Keratinocyte (primary cell): ENCODE measurements at regions not wholly inside any gene's neighbourhood (a gene's known extent, or its start where the extent isn't known, plus 50 kb on each side); places are given as distances from the start of the nearest gene placed in this dataset.

Source experiments
- DNase-seq: peaks from one replicate; pipeline ENCODE4 v3.0.0-alpha.2; 2011; ENCODE audit warnings: low read depth, missing footprints, low spot score
- FAIRE-seq: peaks from 2 replicates; lab custom pipeline; 2011; peaks lifted over from hg19 to GRCh38; lab: Jason Lieb, UNC
- H2AFZ ChIP-seq: 2 replicates; pipeline ENCODE4 v1.6.0; 2012; ENCODE audit warnings: low read length, control low read depth, inconsistent platforms; ENCODE audit not compliant: control insufficient read depth
- H3K27ac ChIP-seq: 2 replicates; pipeline ENCODE4 v1.5.1; 2011; ENCODE audit warnings: low read length; ENCODE audit not compliant: control insufficient read depth, insufficient read depth
- H3K27me3 ChIP-seq: 3 replicates; pipeline ENCODE4 v1.6.0; 2011; ENCODE audit warnings: low read length; ENCODE audit not compliant: control insufficient read depth, insufficient read depth; ENCODE audit errors: extremely low read depth
- H3K36me3 ChIP-seq, 2 experiments: 2 replicates in 1 of 2; 3 replicates in 1 of 2; pipeline ENCODE4 v1.5.1; 2011; ENCODE audit warnings: low read length in 2 of 2, mild to moderate bottlenecking in 1 of 2; ENCODE audit not compliant: control insufficient read depth in 2 of 2, insufficient read depth in 2 of 2; ENCODE audit errors: extremely low read depth in 1 of 2
- H3K4me1 ChIP-seq: 3 replicates; pipeline ENCODE4 v1.5.1; 2011; ENCODE audit warnings: low read length; ENCODE audit not compliant: control insufficient read depth, insufficient read depth; ENCODE audit errors: extremely low read depth
- H3K4me2 ChIP-seq: 3 replicates; pipeline ENCODE4 v1.6.0; 2011; ENCODE audit warnings: low read depth, low read length; ENCODE audit not compliant: control insufficient read depth, insufficient read depth; ENCODE audit errors: extremely low read depth
- H3K4me3 ChIP-seq, 3 experiments: fragments of 200-600 bp in 1 of 3; sonication (generic) in 1 of 3; 2 replicates in 2 of 3; 3 replicates in 1 of 3; pipeline ENCODE4 v1.5.1; 2011 to 2016; ENCODE audit warnings: low read length in 3 of 3, mild to moderate bottlenecking in 3 of 3, control low read depth in 2 of 3, inconsistent platforms in 1 of 3, low read depth in 1 of 3, mixed read lengths in 1 of 3, mixed run types in 1 of 3, moderate library complexity in 1 of 3; ENCODE audit not compliant: control insufficient read depth in 2 of 3, insufficient read depth in 2 of 3; ENCODE audit errors: extremely low read depth in 1 of 3
- H3K79me2 ChIP-seq: 2 replicates; pipeline ENCODE4 v1.6.0; 2012; ENCODE audit warnings: low read length; ENCODE audit not compliant: control insufficient read depth, insufficient read depth
- H3K9ac ChIP-seq: 3 replicates; pipeline ENCODE4 v1.6.0; 2011; ENCODE audit warnings: low read length; ENCODE audit not compliant: control insufficient read depth, insufficient read depth; ENCODE audit errors: extremely low read depth
- H3K9me1 ChIP-seq: 3 replicates; pipeline ENCODE4 v1.6.0; 2011; ENCODE audit warnings: low read length; ENCODE audit not compliant: control insufficient read depth, insufficient read depth; ENCODE audit errors: extremely low read depth
- H3K9me3 ChIP-seq: 2 replicates; pipeline ENCODE4 v1.5.1; 2012; ENCODE audit warnings: low read depth, low read length; ENCODE audit not compliant: control insufficient read depth
- H4K20me1 ChIP-seq: 3 replicates; pipeline ENCODE4 v1.6.0; 2011; ENCODE audit warnings: low read length; ENCODE audit not compliant: control insufficient read depth, insufficient read depth; ENCODE audit errors: extremely low read depth
- CTCF ChIP-seq, 3 experiments: IDR thresholded peaks in 1 of 3; conservative IDR thresholded peaks in 1 of 3; optimal IDR thresholded peaks in 1 of 3; 2 replicates in 2 of 3; 3 replicates in 1 of 3; pipeline versions ENCODE3 to v1.5.1; 2011; ENCODE audit warnings: low read length in 3 of 3, mild to moderate bottlenecking in 3 of 3, moderate library complexity in 2 of 3, control low read depth in 1 of 3, inconsistent platforms in 1 of 3; ENCODE audit not compliant: insufficient read depth in 2 of 3; ENCODE audit errors: extremely low read depth in 1 of 3
- EZH2 ChIP-seq: IDR thresholded peaks from one replicate; pipeline ENCODE4 v1.6.1; 2012; ENCODE audit warnings: inconsistent platforms, mild to moderate bottlenecking, low read length, moderate library complexity
- dilution Hi-C: fragments of 300-500 bp; cut with MboI; formaldehyde crosslinking; loops from one replicate; pipeline ENCODE4 v1.7.0; 2020; ENCODE audit warnings: low sequenced_read_pairs; ENCODE audit not compliant: extremely low pct_ligation_motif_present

GRCh38 chrX:150185766-150186165, 177.4 kb upstream of the MAMLD1 start:
- no peaks in the 10 kb centered on the region for H3K9me1 ChIP-seq

GRCh38 chrX:150192816-150193215, 170.3 kb upstream of the MAMLD1 start:
- Histone ChIP-seq H3K79me2 (no peaks in the 10 kb centered on the region), H3K4me3 (no peak overlapping the region), H2AFZ (no peak overlapping the region), H3K27ac (no peak overlapping the region), H4K20me1 (no peaks in the 10 kb centered on the region), H3K36me3 (no peaks in the 10 kb centered on the region), H3K27me3 (no peaks in the 10 kb centered on the region), H3K4me2 (no peak overlapping the region), H3K9me1 (no peaks in the 10 kb centered on the region), H3K9ac (no peak overlapping the region), H3K4me1 (no peaks in the 10 kb centered on the region), H3K9me3 (no peaks in the 10 kb centered on the region)
- dilution Hi-C loops: no loop called here
- DNase-seq: no peak
- no peak for FAIRE-seq
- TF ChIP-seq EZH2: no peak
- no peak for TF ChIP-seq CTCF (optimal IDR thresholded peaks at IDR 0.05 in 1 of 3, IDR thresholded peaks at IDR 0.05 in 1 of 3, conservative IDR thresholded peaks at IDR 0.05 in 1 of 3; ENCODE audit: extremely low read depth in 1 of 3, insufficient read depth in 2 of 3, low read length in 3 of 3)

More at GRCh38 chrX:150185766-150186165, 177.4 kb upstream of the MAMLD1 start:
- no peak overlapping the region for H3K4me2 ChIP-seq
- no peaks in the 10 kb centered on the region for H3K36me3 ChIP-seq
- H3K79me2 ChIP-seq: no peaks in the 10 kb centered on the region
- no peak overlapping the region for H3K9ac ChIP-seq
- no peaks in the 10 kb centered on the region for H3K9me3 ChIP-seq
- TF ChIP-seq CTCF (optimal IDR thresholded peaks at IDR 0.05 in 1 of 3, IDR thresholded peaks at IDR 0.05 in 1 of 3, conservative IDR thresholded peaks at IDR 0.05 in 1 of 3; ENCODE audit: extremely low read depth in 1 of 3, insufficient read depth in 2 of 3, low read length in 3 of 3): no peak
- TF ChIP-seq EZH2: no peak
- FAIRE-seq (no peak), DNase-seq (no peak)
- no peak overlapping the region for H3K27ac ChIP-seq
- H3K27me3 ChIP-seq: no peaks in the 10 kb centered on the region
- no peaks in the 10 kb centered on the region for H4K20me1 ChIP-seq
- H2AFZ ChIP-seq: no peak overlapping the region
- no peaks in the 10 kb centered on the region for H3K4me1 ChIP-seq
- dilution Hi-C loops: no loop called here
- H3K4me3 ChIP-seq: no peak overlapping the region
